ENCODE measurements at regions not wholly inside any gene's neighbourhood (a gene's known extent, or its start where the extent isn't known, plus 50 kb on each side); places are given as distances from the start of the nearest gene placed in this dataset.
"Not testable (repeated sequence)": the region's sequence is repeated elsewhere in the genome, so short reads cannot be mapped to it uniquely, and the experiment has no call there.

DNA sequence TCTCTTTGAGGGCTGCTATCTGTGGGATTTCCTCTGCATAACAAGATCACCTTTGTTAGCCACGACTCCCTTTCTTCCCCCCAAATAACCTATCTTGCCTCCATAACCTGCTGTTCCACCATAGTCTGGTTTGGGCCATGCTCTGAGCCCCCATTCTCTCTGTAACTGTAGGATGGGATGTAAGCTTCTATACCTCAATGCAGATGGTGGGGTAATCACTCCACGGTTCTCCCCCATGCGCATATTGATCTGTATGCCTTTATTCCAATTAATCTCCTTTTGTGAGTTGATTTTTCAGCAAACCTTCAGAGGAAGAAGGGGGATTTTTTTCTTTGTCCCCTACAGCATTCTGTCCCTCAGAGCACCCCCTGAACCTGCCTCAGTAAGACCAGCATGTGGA, 170.1 kb upstream of the IRF2BP2 start:
- DNase-seq (no peak), ATAC-seq (no peak)
- intact Hi-C loops (cut with DNase I), result no loop called here
- no peaks in the 10 kb centered on the region for H3K27me3 ChIP-seq
- H3K4me1 ChIP-seq, result no peaks in the 10 kb centered on the region
- no peaks in the 10 kb centered on the region for H3K36me3 ChIP-seq
- TF ChIP-seq, protein P1, sequence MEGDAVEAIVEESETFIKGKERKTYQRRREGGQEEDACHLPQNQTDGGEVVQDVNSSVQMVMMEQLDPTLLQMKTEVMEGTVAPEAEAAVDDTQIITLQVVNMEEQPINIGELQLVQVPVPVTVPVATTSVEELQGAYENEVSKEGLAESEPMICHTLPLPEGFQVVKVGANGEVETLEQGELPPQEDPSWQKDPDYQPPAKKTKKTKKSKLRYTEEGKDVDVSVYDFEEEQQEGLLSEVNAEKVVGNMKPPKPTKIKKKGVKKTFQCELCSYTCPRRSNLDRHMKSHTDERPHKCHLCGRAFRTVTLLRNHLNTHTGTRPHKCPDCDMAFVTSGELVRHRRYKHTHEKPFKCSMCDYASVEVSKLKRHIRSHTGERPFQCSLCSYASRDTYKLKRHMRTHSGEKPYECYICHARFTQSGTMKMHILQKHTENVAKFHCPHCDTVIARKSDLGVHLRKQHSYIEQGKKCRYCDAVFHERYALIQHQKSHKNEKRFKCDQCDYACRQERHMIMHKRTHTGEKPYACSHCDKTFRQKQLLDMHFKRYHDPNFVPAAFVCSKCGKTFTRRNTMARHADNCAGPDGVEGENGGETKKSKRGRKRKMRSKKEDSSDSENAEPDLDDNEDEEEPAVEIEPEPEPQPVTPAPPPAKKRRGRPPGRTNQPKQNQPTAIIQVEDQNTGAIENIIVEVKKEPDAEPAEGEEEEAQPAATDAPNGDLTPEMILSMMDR (IDR thresholded peaks at IDR 0.05), result no peak
- H3K4me3 ChIP-seq, result no peak overlapping the region
- H3K27ac ChIP-seq, result no peak overlapping the region
- H3K9me3 ChIP-seq, result no peaks in the 10 kb centered on the region

DNA sequence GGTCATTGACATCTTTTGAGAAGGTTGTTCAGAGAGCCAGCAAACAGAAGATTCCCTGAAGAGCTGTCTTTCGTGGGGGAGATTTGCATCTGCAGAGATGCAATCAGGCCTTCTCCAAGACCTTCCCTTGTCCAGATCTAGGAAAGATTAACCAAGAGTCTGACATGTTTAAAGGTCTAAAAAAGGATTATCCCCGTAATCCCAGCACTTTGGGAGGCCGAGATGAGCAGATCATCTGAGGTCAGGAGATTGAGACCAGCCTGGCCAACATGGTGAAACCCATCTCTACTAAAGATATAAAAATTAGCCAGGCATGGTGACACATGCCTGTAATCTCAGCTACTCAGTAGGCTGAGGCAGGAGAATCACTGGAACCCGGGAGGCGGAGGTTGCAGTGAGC, 169.6 kb upstream of the IRF2BP2 start:
- H3K27me3 ChIP-seq; H3K4me1 ChIP-seq; intact Hi-C loops (cut with DNase I); H3K4me3 ChIP-seq; H3K9me3 ChIP-seq; H3K36me3 ChIP-seq; H3K27ac ChIP-seq; ATAC-seq; DNase-seq: not testable (repeated sequence)

DNA sequence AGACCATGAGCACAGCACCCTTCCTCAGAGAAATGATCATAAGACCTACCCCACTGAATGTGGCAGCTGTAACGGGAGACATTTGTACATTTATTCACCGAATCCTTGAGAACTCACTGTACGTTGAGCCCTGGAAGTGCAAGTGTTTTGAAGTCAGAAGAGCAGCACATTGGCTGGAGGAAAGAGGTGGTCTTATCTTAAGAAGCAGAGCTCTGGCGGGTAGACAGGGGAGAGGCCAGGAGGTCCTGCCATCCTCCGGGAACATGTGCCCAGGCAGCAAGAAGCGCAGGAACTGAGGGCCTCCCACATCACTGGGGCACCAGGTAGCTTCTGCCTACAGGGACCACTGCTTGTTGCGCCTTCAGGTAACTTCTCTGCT, 169.2 kb upstream of the IRF2BP2 start:
- Histone ChIP-seq H3K9me3 (no peaks in the 10 kb centered on the region), H3K27me3 (no peaks in the 10 kb centered on the region), H3K36me3 (no peaks in the 10 kb centered on the region), H3K27ac (no peak overlapping the region), H3K4me1 (no peaks in the 10 kb centered on the region), H3K4me3 (no peak overlapping the region)
- intact Hi-C loops (cut with DNase I), result no loop called here
- TF ChIP-seq, protein P1 (IDR thresholded peaks at IDR 0.05), result no peak
- no peak for DNase-seq
- no peak for ATAC-seq

DNA sequence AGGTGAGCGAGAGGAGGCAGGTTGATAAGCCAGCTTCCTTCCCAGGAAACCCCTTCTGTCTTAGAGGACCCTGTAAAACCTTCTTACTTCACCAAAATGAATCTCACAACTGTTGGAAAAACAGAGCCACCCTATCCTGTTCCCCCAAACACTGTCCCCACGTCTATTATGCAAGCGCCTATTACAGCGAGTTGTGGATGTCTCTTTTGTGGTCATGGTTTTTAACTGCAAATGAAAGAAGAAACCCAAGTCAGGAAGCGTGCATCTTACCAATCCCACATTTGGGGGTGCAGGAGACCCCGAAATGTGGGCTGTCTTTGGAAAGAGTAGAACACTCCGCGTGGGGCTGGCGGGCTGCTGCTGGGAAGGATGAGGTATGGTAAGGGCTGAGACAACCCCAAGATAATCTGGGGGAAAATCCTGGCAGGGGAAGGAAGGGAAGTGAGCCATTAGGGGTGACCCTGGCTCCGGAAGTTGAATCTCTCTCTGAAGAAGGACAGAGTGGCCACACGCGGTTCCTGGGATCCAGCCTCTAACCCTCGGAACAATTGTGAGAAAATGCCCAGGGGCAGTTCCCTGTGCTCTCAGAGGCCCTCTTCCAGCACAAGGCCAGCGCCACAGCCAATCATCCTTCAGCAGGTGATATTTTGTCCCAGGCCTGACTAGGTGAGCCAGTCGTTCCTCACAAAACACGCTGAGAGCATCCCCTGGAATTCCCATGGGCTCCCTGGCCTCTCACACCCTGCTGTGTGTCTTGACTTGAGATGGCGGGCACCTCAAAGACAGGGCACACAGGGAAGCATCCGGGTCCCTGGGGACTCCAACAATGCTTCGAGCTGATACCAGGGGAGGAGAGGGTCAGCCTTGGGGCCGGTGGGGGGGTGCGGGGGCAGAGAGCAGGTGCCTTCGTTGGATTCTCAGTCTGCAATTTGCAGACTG, 168.5 kb upstream of the IRF2BP2 start:
- TF ChIP-seq, protein P1 (IDR thresholded peaks at IDR 0.05), result no peak
- Histone ChIP-seq H3K27ac (no peak overlapping the region), H3K36me3 (no peaks in the 10 kb centered on the region), H3K9me3 (no peaks in the 10 kb centered on the region), H3K4me3 (no peak overlapping the region), H3K27me3 (no peaks in the 10 kb centered on the region), H3K4me1 (no peaks in the 10 kb centered on the region)
- ATAC-seq (peak; percentile 54), DNase-seq (peak; percentile 68)
- intact Hi-C loops (cut with DNase I), result no loop called here

GRCh38 chr1:234777856-234778220, 167.9 kb upstream of the IRF2BP2 start:
- Histone ChIP-seq H3K27ac (no peak overlapping the region), H3K4me3 (no peak overlapping the region), H3K36me3 (no peaks in the 10 kb centered on the region), H3K4me1 (no peaks in the 10 kb centered on the region), H3K9me3 (no peaks in the 10 kb centered on the region), H3K27me3 (no peaks in the 10 kb centered on the region)
- ATAC-seq (no peak), DNase-seq (no peak)
- TF ChIP-seq, protein P1 (IDR thresholded peaks at IDR 0.05), result no peak
- intact Hi-C loops (cut with DNase I), result no loop called here

- TF ChIP-seq, protein P1 (IDR thresholded peaks at IDR 0.05), result no peak
- no peak for DNase-seq
- Histone ChIP-seq H3K4me3 (no peak overlapping the region), H3K27ac (no peak overlapping the region), H3K27me3 (no peaks in the 10 kb centered on the region), H3K9me3 (no peaks in the 10 kb centered on the region), H3K36me3 (no peaks in the 10 kb centered on the region), H3K4me1 (peaks cover 5% of the 10 kb centered on the region)
- intact Hi-C loops (cut with DNase I), result no loop called here
- peak; percentile 3 for ATAC-seq
Observed at GRCh38 chr1:234776876-234777855, 167.2 kb upstream of the IRF2BP2 start.
